HEK293 (cell line): ENCODE measurements at regions not wholly inside any gene's neighbourhood (a gene's known extent, or its start where the extent isn't known, plus 50 kb on each side); places are given as distances from the start of the nearest gene placed in this dataset.

Experiments used
- CTCF ChIA-PET: fragments of 350-600 bp; formaldehyde crosslinking; extraction: SDS; loops from one replicate; lab custom pipeline; 2021; ENCODE audit warnings: antibody characterized with exemption; lab: Yijun Ruan, JAX
- POLR2A ChIA-PET: fragments of 300-600 bp; formaldehyde crosslinking; extraction: SDS; loops from one replicate; lab custom pipeline; 2020; ENCODE audit warnings: antibody characterized with exemption, inconsistent platforms; lab: Yijun Ruan, JAX
- H3K27ac ChIP-seq: fragments of 200-500 bp; sonication (Bioruptor generic); 2 replicates; pipeline ENCODE4 v1.5.1; 2014; ENCODE audit warnings: low read depth, low read length, control low read depth, inconsistent platforms; ENCODE audit errors: extremely low read depth
- H3K36me3 ChIP-seq, 2 experiments: fragments of 200-500 bp in 1 of 2; sonication (Bioruptor generic) in 1 of 2; 1 replicate in 1 of 2; 2 replicates in 1 of 2; pipeline ENCODE4 v1.5.1; 2014 to 2017; ENCODE audit warnings: inconsistent platforms in 2 of 2, low read length in 2 of 2; ENCODE audit not compliant: control insufficient read depth in 2 of 2, insufficient read depth in 1 of 2
- H3K4me1 ChIP-seq: fragments of 200-500 bp; sonication (Bioruptor generic); 2 replicates; pipeline ENCODE4 v1.5.1; 2014; ENCODE audit warnings: mild to moderate bottlenecking, low read length, inconsistent platforms; ENCODE audit not compliant: control insufficient read depth, insufficient read depth
- H3K4me3 ChIP-seq: 2 replicates; pipeline ENCODE4 v1.5.1; 2011; ENCODE audit warnings: low read depth, mild to moderate bottlenecking, control low read depth, low read length, moderate library complexity
- H3K9me3 ChIP-seq: fragments of 200-500 bp; sonication (Bioruptor generic); 2 replicates; pipeline ENCODE4 v1.5.1; 2014; ENCODE audit warnings: low read depth, low read length, inconsistent platforms; ENCODE audit not compliant: control insufficient read depth, insufficient read depth
- BCL11A ChIP-seq: fragments of 450-650 bp; formaldehyde crosslinking; IDR thresholded peaks from 2 replicates; pipeline ENCODE4 v1.5.1; 2016; ENCODE audit warnings: low read depth, missing biosample characterization, missing genetic modification characterization
- BCL11B ChIP-seq: fragments of 450-650 bp; formaldehyde crosslinking; IDR thresholded peaks from 2 replicates; pipeline ENCODE4 v1.5.1; 2016; ENCODE audit warnings: low read depth, missing biosample characterization, missing genetic modification characterization
- FEZF1 ChIP-seq: fragments of 450-650 bp; formaldehyde crosslinking; IDR thresholded peaks from 2 replicates; pipeline ENCODE4 v1.5.1; 2016; ENCODE audit warnings: missing biosample characterization, missing genetic modification characterization
- GFI1B ChIP-seq: fragments of 450-650 bp; formaldehyde crosslinking; IDR thresholded peaks from 2 replicates; pipeline ENCODE4 v1.5.1; 2016; ENCODE audit warnings: missing biosample characterization, missing genetic modification characterization
- OVOL3 ChIP-seq: fragments of 450-650 bp; formaldehyde crosslinking; IDR thresholded peaks from 2 replicates; pipeline ENCODE4 v1.5.1; 2016; ENCODE audit warnings: missing biosample characterization, missing genetic modification characterization
- SP2 ChIP-seq: fragments of 450-650 bp; formaldehyde crosslinking; IDR thresholded peaks from 2 replicates; pipeline ENCODE4 v1.5.1; 2016; ENCODE audit warnings: missing biosample characterization, missing genetic modification characterization
- SP7 ChIP-seq: fragments of 450-650 bp; formaldehyde crosslinking; IDR thresholded peaks from 2 replicates; pipeline ENCODE4 v1.5.1; 2016; ENCODE audit warnings: missing biosample characterization, missing genetic modification characterization
- TRIM28 ChIP-seq: IDR thresholded peaks from 2 replicates; pipeline ENCODE4 v1.6.1; 2011; ENCODE audit warnings: low read length, control low read depth, borderline replicate concordance
- ZFP69B ChIP-seq: fragments of 450-650 bp; formaldehyde crosslinking; IDR thresholded peaks from 2 replicates; pipeline ENCODE4 v1.5.1; 2016; ENCODE audit warnings: missing biosample characterization, missing genetic modification characterization
- ZNF169 ChIP-seq: fragments of 450-650 bp; formaldehyde crosslinking; IDR thresholded peaks from 2 replicates; pipeline ENCODE4 v1.5.1; 2016; ENCODE audit warnings: missing biosample characterization, missing genetic modification characterization
- ZNF214 ChIP-seq: fragments of 450-650 bp; formaldehyde crosslinking; IDR thresholded peaks from 2 replicates; pipeline ENCODE4 v1.5.1; 2017; ENCODE audit warnings: missing biosample characterization, mild to moderate bottlenecking, missing genetic modification characterization, borderline replicate concordance
- ZNF221 ChIP-seq: fragments of 450-650 bp; formaldehyde crosslinking; IDR thresholded peaks from 2 replicates; pipeline ENCODE4 v1.5.1; 2017; ENCODE audit warnings: missing biosample characterization, missing genetic modification characterization, borderline replicate concordance
- ZNF23 ChIP-seq: fragments of 450-650 bp; formaldehyde crosslinking; IDR thresholded peaks from 2 replicates; pipeline ENCODE4 v1.5.1; 2016; ENCODE audit warnings: missing biosample characterization, missing genetic modification characterization, borderline replicate concordance
- ZNF335 ChIP-seq: fragments of 450-650 bp; formaldehyde crosslinking; conservative IDR thresholded peaks from 2 replicates; pipeline ENCODE4 v1.5.1; 2016; ENCODE audit warnings: missing biosample characterization, missing genetic modification characterization
- ZNF423 ChIP-seq: fragments of 450-650 bp; formaldehyde crosslinking; IDR thresholded peaks from 2 replicates; pipeline ENCODE4 v1.5.1; 2016; ENCODE audit warnings: missing biosample characterization, missing genetic modification characterization
- ZNF426 ChIP-seq: fragments of 450-650 bp; formaldehyde crosslinking; IDR thresholded peaks from 2 replicates; pipeline ENCODE4 v1.5.1; 2017; ENCODE audit warnings: missing biosample characterization, missing genetic modification characterization, mild to moderate bottlenecking, inconsistent platforms, moderate library complexity
- ZNF433 ChIP-seq: fragments of 450-650 bp; formaldehyde crosslinking; IDR thresholded peaks from 2 replicates; pipeline ENCODE4 v1.5.1; 2016; ENCODE audit warnings: missing biosample characterization, missing genetic modification characterization, low read depth
- ZNF521 ChIP-seq: fragments of 450-650 bp; formaldehyde crosslinking; IDR thresholded peaks from 2 replicates; pipeline ENCODE4 v1.5.1; 2017; ENCODE audit warnings: missing biosample characterization, mild to moderate bottlenecking, missing genetic modification characterization
- ZNF626 ChIP-seq: fragments of 450-650 bp; sonication (Bioruptor Pico); formaldehyde crosslinking; IDR thresholded peaks from 2 replicates; pipeline ENCODE4 v1.5.1; 2018; ENCODE audit warnings: missing biosample characterization, missing genetic modification characterization, inconsistent platforms
- ZNF658 ChIP-seq: fragments of 450-650 bp; formaldehyde crosslinking; IDR thresholded peaks from 2 replicates; pipeline ENCODE4; 2016; ENCODE audit warnings: missing biosample characterization, missing genetic modification characterization
- ZNF701 ChIP-seq: fragments of 450-650 bp; formaldehyde crosslinking; IDR thresholded peaks from 2 replicates; pipeline ENCODE4 v1.5.1; 2016; ENCODE audit warnings: missing biosample characterization, missing genetic modification characterization
- ZNF792 ChIP-seq: fragments of 450-650 bp; formaldehyde crosslinking; IDR thresholded peaks from 2 replicates; pipeline ENCODE4 v1.5.1; 2016; ENCODE audit warnings: missing biosample characterization, missing genetic modification characterization
- ZNF830 ChIP-seq: fragments of 450-650 bp; IDR thresholded peaks from 2 replicates; pipeline ENCODE4 v1.5.0; 2018; ENCODE audit warnings: missing biosample characterization, missing genetic modification characterization, low read depth, mild to moderate bottlenecking, moderate library complexity
- ZNF843 ChIP-seq: fragments of 450-650 bp; formaldehyde crosslinking; IDR thresholded peaks from 2 replicates; pipeline ENCODE4 v1.5.1; 2016; ENCODE audit warnings: missing biosample characterization, missing genetic modification characterization
- TF ChIP-seq, protein P1 (sequence below): fragments of 450-650 bp; formaldehyde crosslinking; IDR thresholded peaks from 2 replicates; pipeline ENCODE4 v1.5.1; 2016; ENCODE audit warnings: missing biosample characterization, missing genetic modification characterization, borderline replicate concordance
- TF ChIP-seq, protein P2 (sequence below): IDR thresholded peaks from 2 replicates; pipeline ENCODE4 v1.6.1; 2011; ENCODE audit warnings: mild to moderate bottlenecking, low read depth, low read length, borderline replicate concordance
- TF ChIP-seq, protein P3 (sequence below): fragments of 450-650 bp; IDR thresholded peaks from 2 replicates; pipeline ENCODE4 v1.5.1; 2018; ENCODE audit warnings: missing biosample characterization, missing genetic modification characterization
- TF ChIP-seq, protein P4 (sequence below): fragments of 450-650 bp; formaldehyde crosslinking; IDR thresholded peaks from 2 replicates; pipeline ENCODE4 v1.5.1; 2016; ENCODE audit warnings: missing biosample characterization, missing genetic modification characterization
- TF ChIP-seq, protein P5 (sequence below): fragments of 450-650 bp; formaldehyde crosslinking; IDR thresholded peaks from 2 replicates; pipeline ENCODE4 v1.5.1; 2016; ENCODE audit warnings: missing biosample characterization, missing genetic modification characterization

DNA sequence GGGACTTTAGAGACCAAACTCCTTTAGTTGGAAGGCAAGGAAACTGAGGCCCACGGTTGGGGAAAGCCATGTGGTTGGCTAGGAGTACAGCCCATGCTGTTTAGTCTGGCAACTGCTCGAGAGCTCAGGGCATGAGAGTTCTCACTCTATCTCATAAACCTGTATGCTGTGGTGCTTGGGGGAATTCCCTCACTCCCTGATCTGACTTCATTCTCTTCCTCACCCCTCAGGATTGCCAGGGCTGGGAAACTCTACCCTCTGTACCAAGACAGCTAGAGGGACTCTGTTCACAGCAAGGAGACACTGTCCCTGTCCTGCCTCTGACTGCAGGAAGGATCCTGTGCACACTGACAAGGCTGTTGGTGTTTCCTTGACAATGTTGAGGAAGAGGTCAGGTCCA lies 230.2 kb downstream of the ZNF621 start:
- Histone ChIP-seq H3K36me3 (no peaks in the 10 kb centered on the region), H3K4me1 (no peaks in the 10 kb centered on the region), H3K27ac (no peak overlapping the region), H3K9me3 (no peaks in the 10 kb centered on the region), H3K4me3 (no peak overlapping the region)
- ChIA-PET CTCF (no interaction called here), POLR2A (no interaction called here)
- TF ChIP-seq SP7 (tag by site-specific recombination), result no peak
- no peak for TF ChIP-seq OVOL3 (tag by site-specific recombination)
- TF ChIP-seq SP2 (tag by site-specific recombination), result no peak
- no peak for TF ChIP-seq ZNF843 (tag by site-specific recombination)
- TF ChIP-seq, protein P1, sequence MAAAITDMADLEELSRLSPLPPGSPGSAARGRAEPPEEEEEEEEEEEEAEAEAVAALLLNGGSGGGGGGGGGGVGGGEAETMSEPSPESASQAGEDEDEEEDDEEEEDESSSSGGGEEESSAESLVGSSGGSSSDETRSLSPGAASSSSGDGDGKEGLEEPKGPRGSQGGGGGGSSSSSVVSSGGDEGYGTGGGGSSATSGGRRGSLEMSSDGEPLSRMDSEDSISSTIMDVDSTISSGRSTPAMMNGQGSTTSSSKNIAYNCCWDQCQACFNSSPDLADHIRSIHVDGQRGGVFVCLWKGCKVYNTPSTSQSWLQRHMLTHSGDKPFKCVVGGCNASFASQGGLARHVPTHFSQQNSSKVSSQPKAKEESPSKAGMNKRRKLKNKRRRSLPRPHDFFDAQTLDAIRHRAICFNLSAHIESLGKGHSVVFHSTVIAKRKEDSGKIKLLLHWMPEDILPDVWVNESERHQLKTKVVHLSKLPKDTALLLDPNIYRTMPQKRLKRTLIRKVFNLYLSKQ (tag by site-specific recombination), result no peak
- TF ChIP-seq ZNF423, result no peak
- TF ChIP-seq BCL11B (tag by site-specific recombination), result no peak
- TF ChIP-seq ZNF23 (tag by site-specific recombination), result no peak
- TF ChIP-seq TRIM28, result no peak
- TF ChIP-seq ZNF792 (tag by site-specific recombination), result no peak
- TF ChIP-seq ZNF214 (tag by site-specific recombination), result no peak
- TF ChIP-seq, protein P2, sequence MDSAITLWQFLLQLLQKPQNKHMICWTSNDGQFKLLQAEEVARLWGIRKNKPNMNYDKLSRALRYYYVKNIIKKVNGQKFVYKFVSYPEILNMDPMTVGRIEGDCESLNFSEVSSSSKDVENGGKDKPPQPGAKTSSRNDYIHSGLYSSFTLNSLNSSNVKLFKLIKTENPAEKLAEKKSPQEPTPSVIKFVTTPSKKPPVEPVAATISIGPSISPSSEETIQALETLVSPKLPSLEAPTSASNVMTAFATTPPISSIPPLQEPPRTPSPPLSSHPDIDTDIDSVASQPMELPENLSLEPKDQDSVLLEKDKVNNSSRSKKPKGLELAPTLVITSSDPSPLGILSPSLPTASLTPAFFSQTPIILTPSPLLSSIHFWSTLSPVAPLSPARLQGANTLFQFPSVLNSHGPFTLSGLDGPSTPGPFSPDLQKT, result no peak
- TF ChIP-seq ZNF335 (tag by site-specific recombination), result no peak
- TF ChIP-seq, protein P3, sequence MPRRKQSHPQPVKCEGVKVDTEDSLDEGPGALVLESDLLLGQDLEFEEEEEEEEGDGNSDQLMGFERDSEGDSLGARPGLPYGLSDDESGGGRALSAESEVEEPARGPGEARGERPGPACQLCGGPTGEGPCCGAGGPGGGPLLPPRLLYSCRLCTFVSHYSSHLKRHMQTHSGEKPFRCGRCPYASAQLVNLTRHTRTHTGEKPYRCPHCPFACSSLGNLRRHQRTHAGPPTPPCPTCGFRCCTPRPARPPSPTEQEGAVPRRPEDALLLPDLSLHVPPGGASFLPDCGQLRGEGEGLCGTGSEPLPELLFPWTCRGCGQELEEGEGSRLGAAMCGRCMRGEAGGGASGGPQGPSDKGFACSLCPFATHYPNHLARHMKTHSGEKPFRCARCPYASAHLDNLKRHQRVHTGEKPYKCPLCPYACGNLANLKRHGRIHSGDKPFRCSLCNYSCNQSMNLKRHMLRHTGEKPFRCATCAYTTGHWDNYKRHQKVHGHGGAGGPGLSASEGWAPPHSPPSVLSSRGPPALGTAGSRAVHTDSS (tag by site-specific recombination), result no peak
- TF ChIP-seq, protein P4, sequence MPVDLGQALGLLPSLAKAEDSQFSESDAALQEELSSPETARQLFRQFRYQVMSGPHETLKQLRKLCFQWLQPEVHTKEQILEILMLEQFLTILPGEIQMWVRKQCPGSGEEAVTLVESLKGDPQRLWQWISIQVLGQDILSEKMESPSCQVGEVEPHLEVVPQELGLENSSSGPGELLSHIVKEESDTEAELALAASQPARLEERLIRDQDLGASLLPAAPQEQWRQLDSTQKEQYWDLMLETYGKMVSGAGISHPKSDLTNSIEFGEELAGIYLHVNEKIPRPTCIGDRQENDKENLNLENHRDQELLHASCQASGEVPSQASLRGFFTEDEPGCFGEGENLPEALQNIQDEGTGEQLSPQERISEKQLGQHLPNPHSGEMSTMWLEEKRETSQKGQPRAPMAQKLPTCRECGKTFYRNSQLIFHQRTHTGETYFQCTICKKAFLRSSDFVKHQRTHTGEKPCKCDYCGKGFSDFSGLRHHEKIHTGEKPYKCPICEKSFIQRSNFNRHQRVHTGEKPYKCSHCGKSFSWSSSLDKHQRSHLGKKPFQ (tag by site-specific recombination), result no peak
- no peak for TF ChIP-seq ZNF626 (tag by site-specific recombination)

DNA sequence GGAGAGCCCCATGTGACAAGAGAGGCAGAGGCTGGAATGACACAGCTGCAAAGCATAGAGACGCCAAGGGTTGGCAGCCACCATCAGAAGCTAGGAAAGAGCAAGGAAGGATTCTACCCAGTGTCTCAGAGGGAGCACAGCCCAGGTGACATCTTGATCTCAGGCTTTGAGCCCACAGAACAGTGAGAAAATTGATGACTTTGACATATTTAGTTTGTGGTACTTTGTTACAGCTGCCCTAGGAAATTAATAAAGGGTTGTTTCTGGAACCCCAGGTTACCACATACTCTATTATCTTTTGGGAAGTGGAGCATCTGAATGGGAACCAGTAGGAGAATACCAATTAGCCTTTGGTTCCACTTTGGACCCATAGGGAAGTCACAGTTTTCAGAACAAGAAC lies 231.7 kb downstream of the ZNF621 start:
- TF ChIP-seq ZNF830 (tag by site-specific recombination), result no peak
- no peak for TF ChIP-seq ZNF221 (tag by site-specific recombination)
- TF ChIP-seq ZNF521 (tag by site-specific recombination), result no peak
- TF ChIP-seq FEZF1 (tag by site-specific recombination), result no peak
- no peak for TF ChIP-seq GFI1B (tag by site-specific recombination)
- no peak for TF ChIP-seq BCL11A (tag by site-specific recombination)
- no peak for TF ChIP-seq ZNF426
- TF ChIP-seq ZNF169, result no peak
- no peak for TF ChIP-seq ZNF701 (tag by site-specific recombination)
- TF ChIP-seq, protein P5, sequence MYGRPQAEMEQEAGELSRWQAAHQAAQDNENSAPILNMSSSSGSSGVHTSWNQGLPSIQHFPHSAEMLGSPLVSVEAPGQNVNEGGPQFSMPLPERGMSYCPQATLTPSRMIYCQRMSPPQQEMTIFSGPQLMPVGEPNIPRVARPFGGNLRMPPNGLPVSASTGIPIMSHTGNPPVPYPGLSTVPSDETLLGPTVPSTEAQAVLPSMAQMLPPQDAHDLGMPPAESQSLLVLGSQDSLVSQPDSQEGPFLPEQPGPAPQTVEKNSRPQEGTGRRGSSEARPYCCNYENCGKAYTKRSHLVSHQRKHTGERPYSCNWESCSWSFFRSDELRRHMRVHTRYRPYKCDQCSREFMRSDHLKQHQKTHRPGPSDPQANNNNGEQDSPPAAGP (tag by site-specific recombination), result no peak
- TF ChIP-seq, protein P3 (tag by site-specific recombination), result no peak
- TF ChIP-seq ZFP69B (tag by site-specific recombination), result no peak
- TF ChIP-seq ZNF658, result no peak
- no peak for TF ChIP-seq ZNF433 (tag by site-specific recombination)
- TF ChIP-seq, all 188 proteins: peak for 0
- ChIA-PET CTCF (interaction anchor here (0.7 kb wide), 1 partner anchor 178 kb away, joined by 4 read pairs; no protein-coding TSS in a partner anchor), POLR2A (no interaction called here)
- Histone ChIP-seq H3K36me3 (no peaks in the 10 kb centered on the region), H3K4me1 (no peaks in the 10 kb centered on the region), H3K4me3 (no peak overlapping the region), H3K27ac (no peak overlapping the region), H3K9me3 (no peaks in the 10 kb centered on the region)
